OCI-LY3 (cell line): ENCODE measurements at regions not wholly inside any gene's neighbourhood (a gene's known extent, or its start where the extent isn't known, plus 50 kb on each side); places are given as distances from the start of the nearest gene placed in this dataset.

Experiments
- H2AFZ ChIP-seq: fragments of 200-600, 300-600 bp; shearing (Covaris generic); 2 replicates; pipeline ENCODE4 v1.6.0; 2014; ENCODE audit warnings: antibody characterized with exemption, low read depth, low read length
- H3K27ac ChIP-seq: fragments of 200-600, 300-600 bp; sonication (generic); 2 replicates; pipeline ENCODE4 v1.5.1; 2014; ENCODE audit warnings: mild to moderate bottlenecking, low read length, moderate library complexity, mixed read lengths
- H3K27me3 ChIP-seq: fragments of 200-600, 300-600 bp; sonication (generic); 2 replicates; pipeline ENCODE4 v1.6.1; 2014; ENCODE audit warnings: low read depth, low read length, mixed read lengths
- H3K36me3 ChIP-seq: fragments of 200-600, 300-600 bp; sonication (generic); replicated peaks from 2 replicates; pipeline ENCODE3; 2014; ENCODE audit warnings: low read depth, low read length, mixed read lengths
- H3K4me1 ChIP-seq: fragments of 300-600, 200-600 bp; sonication (generic); 2 replicates; pipeline ENCODE4 v1.6.1; 2014; ENCODE audit warnings: low read length, mixed read lengths
- H3K4me2 ChIP-seq: fragments of 200-600, 300-600 bp; sonication (generic); 2 replicates; pipeline ENCODE4 v1.6.1; 2014; ENCODE audit warnings: low read length, mixed read lengths
- H3K4me3 ChIP-seq: fragments of 300-600, 200-600 bp; sonication (generic); 2 replicates; pipeline ENCODE4 v1.5.1; 2014; ENCODE audit warnings: antibody characterized with exemption, mild to moderate bottlenecking, low read length, moderate library complexity
- H3K79me2 ChIP-seq: fragments of 300-600, 200-600 bp; shearing (Covaris generic); 2 replicates; pipeline ENCODE4 v1.6.1; 2014; ENCODE audit warnings: mild to moderate bottlenecking, low read length, mixed read lengths
- H3K9ac ChIP-seq: fragments of 300-600, 200-600 bp; shearing (Covaris generic); 2 replicates; pipeline ENCODE4 v1.6.0; 2014; ENCODE audit warnings: mild to moderate bottlenecking, low read length, moderate library complexity
- H3K9me3 ChIP-seq: fragments of 200-600, 300-600 bp; shearing (Covaris generic); 2 replicates; pipeline ENCODE4 v1.6.1; 2014; ENCODE audit warnings: low read length, mixed read lengths; ENCODE audit not compliant: insufficient read depth
- H4K20me1 ChIP-seq: fragments of 200-600, 300-600 bp; sonication (generic); 2 replicates; pipeline ENCODE4 v1.6.1; 2016; ENCODE audit warnings: low read length, mixed read lengths; ENCODE audit not compliant: insufficient read depth
- EZH2phosphoT487 ChIP-seq: fragments of 200-600 bp; shearing (Covaris generic); IDR thresholded peaks from 2 replicates; pipeline ENCODE4 v1.6.1; 2018; ENCODE audit warnings: antibody characterized with exemption, mixed run types, low read depth
- TF ChIP-seq, protein P1 (sequence below): fragments of 200-600, 300-600 bp; sonication (generic); IDR thresholded peaks from 2 replicates; pipeline ENCODE4 v1.5.1; 2014; ENCODE audit warnings: antibody characterized with exemption, low read length, low read depth

DNA sequence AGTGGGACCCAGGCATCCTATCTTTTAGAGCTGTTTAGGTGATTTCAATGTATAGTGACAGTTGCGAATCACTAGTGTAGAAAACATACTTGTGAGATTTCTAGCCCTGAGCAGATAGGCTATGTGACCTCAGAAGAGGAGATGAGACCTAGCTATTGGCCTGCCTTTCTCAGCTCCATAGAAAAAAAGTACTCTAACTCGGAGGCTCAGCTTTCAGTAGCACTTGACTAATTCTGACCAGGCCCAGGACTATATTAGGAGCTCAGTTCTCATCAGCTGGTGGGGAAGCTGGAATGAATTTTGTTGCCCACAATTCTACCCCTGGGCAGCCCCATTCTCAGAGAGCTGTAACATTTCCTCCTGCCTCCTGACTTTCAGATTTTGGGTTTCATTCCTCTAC is 179.9 kb upstream of the NAMPT start:
- TF ChIP-seq EZH2phosphoT487 = no peak
- TF ChIP-seq, protein P1, sequence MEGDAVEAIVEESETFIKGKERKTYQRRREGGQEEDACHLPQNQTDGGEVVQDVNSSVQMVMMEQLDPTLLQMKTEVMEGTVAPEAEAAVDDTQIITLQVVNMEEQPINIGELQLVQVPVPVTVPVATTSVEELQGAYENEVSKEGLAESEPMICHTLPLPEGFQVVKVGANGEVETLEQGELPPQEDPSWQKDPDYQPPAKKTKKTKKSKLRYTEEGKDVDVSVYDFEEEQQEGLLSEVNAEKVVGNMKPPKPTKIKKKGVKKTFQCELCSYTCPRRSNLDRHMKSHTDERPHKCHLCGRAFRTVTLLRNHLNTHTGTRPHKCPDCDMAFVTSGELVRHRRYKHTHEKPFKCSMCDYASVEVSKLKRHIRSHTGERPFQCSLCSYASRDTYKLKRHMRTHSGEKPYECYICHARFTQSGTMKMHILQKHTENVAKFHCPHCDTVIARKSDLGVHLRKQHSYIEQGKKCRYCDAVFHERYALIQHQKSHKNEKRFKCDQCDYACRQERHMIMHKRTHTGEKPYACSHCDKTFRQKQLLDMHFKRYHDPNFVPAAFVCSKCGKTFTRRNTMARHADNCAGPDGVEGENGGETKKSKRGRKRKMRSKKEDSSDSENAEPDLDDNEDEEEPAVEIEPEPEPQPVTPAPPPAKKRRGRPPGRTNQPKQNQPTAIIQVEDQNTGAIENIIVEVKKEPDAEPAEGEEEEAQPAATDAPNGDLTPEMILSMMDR = no peak
- Histone ChIP-seq H3K27ac (no peak overlapping the region), H3K4me2 (no peak overlapping the region)

GRCh38 chr7:106463851-106464611 is 179.2 kb upstream of the NAMPT start:
- Histone ChIP-seq H3K27ac (no peak overlapping the region), H3K27me3 (no peaks in the 10 kb centered on the region), H3K4me1 (peaks cover 29% of the 10 kb centered on the region), H2AFZ (no peak overlapping the region), H3K4me2 (no peak overlapping the region), H4K20me1 (no peaks in the 10 kb centered on the region), H3K79me2 (no peaks in the 10 kb centered on the region), H3K4me3 (no peak overlapping the region), H3K36me3 (no peaks in the 10 kb centered on the region), H3K9me3 (0 out of 2 replicates have a peak, but pooled peaks cover 6% of the 10 kb centered on the region), H3K9ac (no peak overlapping the region)
- TF ChIP-seq EZH2phosphoT487 = no peak
- TF ChIP-seq, protein P1 = no peak

More for the DNA sequence above, 179.9 kb upstream of the NAMPT start:
- Histone ChIP-seq H3K4me1 (peaks cover 31% of the 10 kb centered on the region), H3K27me3 (no peaks in the 10 kb centered on the region), H3K9ac (no peak overlapping the region), H3K9me3 (no peaks in the 10 kb centered on the region), H3K79me2 (no peaks in the 10 kb centered on the region), H4K20me1 (no peaks in the 10 kb centered on the region), H3K4me3 (no peak overlapping the region), H3K36me3 (no peaks in the 10 kb centered on the region), H2AFZ (no peak overlapping the region)

GRCh38 chr7:106462914-106463482 is 178.2 kb upstream of the NAMPT start:
- H3K4me1 ChIP-seq = peaks cover 26% of the 10 kb centered on the region
- no peak overlapping the region for H3K9ac ChIP-seq
- no peak overlapping the region; the same call in 1 of the 2 replicates for H3K4me3 ChIP-seq
- no peaks in the 10 kb centered on the region for H3K79me2 ChIP-seq
- H2AFZ ChIP-seq = no peak overlapping the region
- no peaks in the 10 kb centered on the region for H3K27me3 ChIP-seq
- H4K20me1 ChIP-seq = no peaks in the 10 kb centered on the region
- H3K36me3 ChIP-seq = no peaks in the 10 kb centered on the region
- H3K4me2 ChIP-seq = peak overlapping the region; percentile 58
- peaks cover 15% of the 10 kb centered on the region; the same call in 1 of the 2 replicates for H3K9me3 ChIP-seq
- no peak overlapping the region for H3K27ac ChIP-seq
- no peak for TF ChIP-seq EZH2phosphoT487
- TF ChIP-seq, protein P1 = no peak

- Histone ChIP-seq H3K4me2 (peak overlapping the region; percentile 58), H4K20me1 (no peaks in the 10 kb centered on the region), H3K27ac (no peak overlapping the region), H3K4me3 (peak overlapping the region; percentile 41; the same call in 1 of the 2 replicates), H3K9ac (no peak overlapping the region), H2AFZ (no peak overlapping the region), H3K36me3 (no peaks in the 10 kb centered on the region), H3K79me2 (no peaks in the 10 kb centered on the region), H3K9me3 (peaks cover 17% of the 10 kb centered on the region; the same call in 1 of the 2 replicates), H3K27me3 (no peaks in the 10 kb centered on the region), H3K4me1 (peaks cover 26% of the 10 kb centered on the region)
- TF ChIP-seq, protein P1 = peak; percentile 63
- no peak for TF ChIP-seq EZH2phosphoT487
These were observed 177.6 kb upstream of the NAMPT start for GRCh38 chr7:106462365-106462859.
